Testis (tissue), 2 donors: ENCODE measurements at regions not wholly inside any gene's neighbourhood (a gene's known extent, or its start where the extent isn't known, plus 50 kb on each side); places are given as distances from the start of the nearest gene placed in this dataset.

Source experiments
- CTCF ChIP-seq, 3 experiments: fragments of 450-650 bp in 2 of 3; fragments of 200-600 bp in 1 of 3; sonication (generic) in 1 of 3; IDR thresholded peaks; one replicate each; pipeline ENCODE4 v1.5.1; 2016 to 2019; ENCODE audit warnings: antibody characterized with exemption in 3 of 3, mild to moderate bottlenecking in 2 of 3, moderate library complexity in 1 of 3
- POLR2A ChIP-seq: fragments of 450-650 bp; IDR thresholded peaks from one replicate; pipeline ENCODE4 v1.6.1; 2017; ENCODE audit warnings: antibody characterized with exemption, mild to moderate bottlenecking, moderate library complexity

- TF ChIP-seq CTCF (IDR thresholded peaks at IDR 0.05), result no peak
- TF ChIP-seq POLR2A, result no peak
Measured at GRCh38 chr3:175893566-175893965, 1034.4 kb downstream of the NAALADL2 start.
